ENCODE measurements at regions not wholly inside any gene's neighbourhood (a gene's known extent, or its start where the extent isn't known, plus 50 kb on each side); places are given as distances from the start of the nearest gene placed in this dataset.

GRCh38 chr20:30168800-30169138, 1088.7 kb upstream of the DEFB115 start:
- TF ChIP-seq CTCF (IDR thresholded peaks at IDR 0.05) (no peak), POLR2A (IDR thresholded peaks at IDR 0.05) (no peak), POLR2AphosphoS5 (IDR thresholded peaks at IDR 0.05; ENCODE audit: insufficient read depth in 1 of 2, low read depth in 1 of 2) (no peak)
